T1000 (cell line): ENCODE measurements at regions not wholly inside any gene's neighbourhood (a gene's known extent, or its start where the extent isn't known, plus 50 kb on each side); places are given as distances from the start of the nearest gene placed in this dataset.
"Not testable (repeated sequence)": the region's sequence is repeated elsewhere in the genome, so short reads cannot be mapped to it uniquely, and the experiment has no call there.

ENCODE experiments used
- DNase-seq: peaks from one replicate; lab custom pipeline; 2025; ENCODE audit warnings: mixed read lengths; lab: John Stamatoyannopoulos, UW

DNA sequence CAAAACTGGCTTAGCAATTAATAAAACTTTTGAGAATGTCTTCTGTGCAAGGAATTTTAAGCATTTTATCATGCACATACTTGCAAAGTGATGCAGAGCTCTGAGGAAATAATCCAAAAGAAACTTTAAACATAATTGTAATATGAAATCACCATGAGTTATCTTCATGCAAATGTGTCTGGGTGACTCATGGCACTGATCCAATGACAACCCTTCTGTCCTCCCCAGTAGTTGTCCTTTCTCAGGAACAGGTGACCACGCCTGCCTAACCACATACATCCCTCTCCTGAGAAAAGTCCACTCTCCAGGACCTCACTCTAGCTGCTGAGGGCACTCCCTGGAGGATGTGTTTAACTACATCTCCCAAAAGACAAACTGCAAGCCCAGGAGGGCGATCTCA, 530.6 kb upstream of the IL12A start:
- peak; percentile 83 for DNase-seq

DNA sequence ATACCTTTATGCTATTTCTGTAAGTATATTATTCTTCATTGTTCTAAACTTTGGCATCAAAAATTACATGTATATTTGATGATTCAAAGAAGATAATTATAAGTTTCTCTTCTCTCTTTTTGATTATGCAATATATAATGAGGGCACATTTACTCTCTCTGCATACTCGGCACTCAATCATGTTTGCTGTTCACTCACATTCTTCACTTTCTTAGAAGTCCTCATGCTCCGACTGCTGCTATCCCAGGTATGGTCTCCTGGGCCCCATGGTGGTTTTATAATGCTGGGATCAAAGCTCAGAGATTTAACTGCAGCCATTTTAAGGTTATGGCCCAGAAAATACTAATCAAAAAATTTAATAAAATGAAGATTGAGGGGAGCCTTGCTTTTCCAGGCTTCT, 529.7 kb upstream of the IL12A start:
- no peak for DNase-seq

- no peak for DNase-seq
Measured at GRCh38 chr3:159472611-159473010, 516.0 kb upstream of the IL12A start.

DNA sequence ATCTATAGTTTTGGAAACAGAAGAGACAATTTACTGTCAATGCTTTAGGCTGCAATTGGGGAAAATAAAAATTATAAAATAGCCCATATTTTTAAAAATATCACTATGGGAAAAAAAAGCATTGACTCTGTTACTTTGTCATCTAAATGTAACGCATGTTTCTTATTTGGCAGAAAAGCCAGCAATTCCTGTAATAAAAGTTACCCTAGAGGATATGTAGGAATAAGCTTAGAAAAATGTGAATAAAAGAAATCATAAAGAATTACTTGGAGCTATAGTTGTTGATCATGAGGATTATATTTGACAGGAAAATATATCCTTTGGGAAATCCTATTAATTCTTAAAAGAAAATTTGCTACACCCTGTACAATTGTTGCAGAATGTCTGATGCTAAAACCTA, 515.4 kb upstream of the IL12A start:
- DNase-seq, result no peak

DNA sequence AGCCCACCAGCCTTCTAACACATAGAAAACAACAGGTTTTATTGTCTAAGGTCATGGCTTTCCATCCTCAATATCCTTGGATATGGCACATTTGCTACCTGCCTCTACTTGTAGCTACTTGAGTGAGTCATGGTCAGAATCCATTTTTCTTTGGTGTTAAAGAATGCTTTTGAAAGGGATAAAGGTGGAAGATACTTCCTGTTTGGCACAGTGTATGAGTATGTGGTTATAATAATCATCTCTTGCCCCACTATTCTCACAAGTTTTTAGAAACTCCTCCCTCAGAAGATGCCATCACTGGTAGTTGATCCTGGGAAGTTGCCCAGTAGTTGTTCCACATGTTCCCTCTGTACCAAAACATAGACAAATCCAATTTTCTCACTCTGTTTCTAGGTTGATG, 508.6 kb upstream of the IL12A start:
- no peak for DNase-seq

DNA sequence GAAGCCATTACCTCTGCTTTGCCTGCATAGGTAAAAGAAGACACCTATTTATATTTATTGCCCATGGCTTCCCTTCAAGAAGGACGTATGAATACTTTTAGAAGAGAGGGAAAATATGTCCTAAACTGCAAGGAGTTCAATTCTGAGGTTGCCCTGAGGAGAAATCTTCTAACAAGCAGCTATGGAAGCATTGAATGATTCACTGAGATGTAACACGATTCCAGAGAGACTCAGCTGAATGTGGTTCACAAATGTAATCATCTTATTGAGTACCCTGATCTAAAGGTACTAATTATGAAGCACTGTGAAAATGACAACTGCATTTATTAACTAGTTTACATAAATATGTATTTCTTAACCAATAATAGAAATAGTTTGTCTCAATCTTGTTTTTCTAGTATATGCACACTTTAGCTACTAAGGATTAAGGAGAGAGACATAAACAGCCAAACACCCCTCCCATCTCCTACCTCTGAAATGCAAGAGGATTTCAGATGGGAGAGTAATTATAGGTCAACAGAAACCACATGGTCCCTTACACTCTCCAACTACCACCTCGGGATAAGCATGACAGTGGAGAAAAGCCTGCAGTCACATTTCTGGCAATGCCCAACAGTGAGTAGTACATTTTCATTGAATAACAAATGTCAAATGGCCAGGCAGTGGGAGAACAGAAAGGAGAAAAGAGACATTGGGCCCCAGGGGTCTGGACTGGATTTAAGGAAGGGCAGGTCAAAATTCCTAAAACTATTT, 506.2 kb upstream of the IL12A start:
- DNase-seq, result no peak

- DNase-seq, result no peak
Measured at GRCh38 chr3:159482994-159483367, 505.7 kb upstream of the IL12A start.

DNA sequence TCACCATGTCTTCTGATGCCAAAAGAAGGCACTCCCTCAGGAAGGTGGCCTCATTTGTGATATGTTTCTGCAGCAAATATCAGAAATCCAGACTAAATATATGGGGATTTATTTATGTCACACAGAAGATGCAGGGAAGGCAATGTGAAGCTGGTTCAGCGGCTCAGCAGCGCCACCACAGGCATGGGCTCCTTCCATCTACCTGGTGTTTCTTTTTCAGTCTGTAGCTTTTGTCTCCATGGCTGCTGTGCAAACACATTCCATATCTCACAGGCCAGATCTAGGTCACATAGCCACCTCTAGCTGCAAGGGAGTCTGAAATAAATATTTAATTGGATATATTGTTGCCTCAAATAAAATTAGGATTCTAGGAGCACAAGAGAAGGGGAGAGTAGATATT, 502.1 kb upstream of the IL12A start:
- DNase-seq, result no peak

GRCh38 chr3:159487304-159487703, 501.3 kb upstream of the IL12A start:
- no peak for DNase-seq

DNA sequence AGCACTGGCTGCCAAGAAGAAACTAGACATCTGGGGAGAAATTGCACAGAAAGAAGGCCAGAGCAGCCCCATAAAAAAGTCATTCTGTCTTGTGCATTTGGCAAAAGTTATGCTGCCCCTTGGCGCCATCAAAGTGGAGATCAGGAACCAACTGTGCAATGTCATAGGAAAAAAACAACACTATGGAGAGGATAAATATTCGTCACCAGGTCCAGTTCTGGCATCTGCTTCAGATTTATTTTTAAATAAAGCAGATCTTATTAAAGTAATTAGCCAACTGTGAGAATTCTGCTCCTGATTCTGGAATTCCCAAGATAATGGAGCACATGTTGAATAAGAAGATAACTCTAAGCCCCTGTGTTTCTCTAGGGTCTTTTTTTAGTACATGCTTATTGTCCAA, 500.0 kb upstream of the IL12A start:
- DNase-seq, result no peak

DNA sequence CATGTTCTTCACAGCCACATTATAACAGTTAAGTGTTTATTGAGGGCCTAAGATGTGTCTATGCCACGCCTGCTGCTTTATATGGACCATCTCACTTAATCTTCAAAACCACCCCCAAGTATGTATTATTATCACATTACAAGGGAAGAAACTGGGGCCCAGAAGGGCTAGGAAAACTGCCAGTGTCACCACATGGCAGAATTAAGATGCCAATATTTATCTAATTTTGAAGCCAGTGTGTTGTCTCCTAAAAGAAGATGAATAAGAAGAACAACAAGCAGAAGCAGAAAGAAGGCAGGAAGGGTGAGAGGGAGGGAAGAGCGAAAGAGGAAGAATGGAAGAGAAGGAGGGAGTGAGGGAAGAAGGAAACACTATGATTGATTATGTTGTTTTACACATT, 491.3 kb upstream of the IL12A start:
- DNase-seq, result no peak

DNA sequence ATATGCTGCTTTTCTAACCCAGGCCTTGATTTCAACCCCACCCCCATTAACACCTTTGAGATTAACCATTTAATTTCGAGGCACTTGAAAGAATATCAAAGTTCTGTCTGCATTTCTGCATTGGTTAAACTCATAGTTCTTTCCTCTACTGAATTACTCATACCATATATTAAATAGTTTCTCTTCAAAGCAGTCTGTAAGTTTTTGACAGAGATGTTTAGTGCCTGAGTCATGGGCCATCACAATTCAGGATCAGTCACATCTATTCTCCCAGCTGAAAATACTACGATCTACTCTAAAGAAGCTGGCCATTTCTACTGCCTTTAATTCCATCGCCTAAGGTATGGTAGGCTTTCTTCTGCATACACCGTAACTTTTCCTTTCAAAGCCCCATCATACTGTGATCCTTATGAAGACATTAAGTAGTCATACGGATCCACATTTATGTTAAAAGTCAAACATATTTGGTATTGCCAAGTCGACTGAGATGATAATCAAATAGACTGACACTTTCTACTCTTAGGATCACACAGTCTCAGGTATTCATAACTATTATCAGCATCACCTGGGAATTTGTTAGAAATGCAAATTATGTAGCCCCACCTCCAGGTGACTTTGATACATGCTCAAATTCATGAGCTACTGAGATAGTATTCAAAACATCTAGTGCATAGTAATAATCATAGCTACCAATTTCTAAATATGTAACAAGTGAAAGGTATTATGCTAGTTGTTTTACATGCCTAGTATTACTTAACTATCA, 489.4 kb upstream of the IL12A start:
- no peak for DNase-seq

DNA sequence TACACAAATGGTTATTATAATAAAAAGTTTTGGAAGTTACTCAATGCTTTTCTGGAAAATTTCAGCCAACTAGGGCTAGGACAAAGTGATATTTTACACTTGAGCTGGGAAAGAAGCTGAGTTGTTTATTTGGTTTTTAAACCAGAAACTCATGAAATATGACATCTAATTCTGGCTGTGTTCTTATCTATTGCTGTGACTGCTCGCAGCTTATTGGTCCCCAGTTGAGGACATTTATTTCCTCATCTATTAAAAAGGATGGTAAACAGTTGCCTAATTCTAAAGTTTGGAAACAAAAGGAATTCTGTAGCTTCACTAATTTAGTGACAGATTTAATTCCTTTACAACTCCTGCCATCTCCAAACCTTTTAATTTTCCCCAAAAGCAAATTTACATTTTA, 487.6 kb upstream of the IL12A start:
- no peak for DNase-seq

DNA sequence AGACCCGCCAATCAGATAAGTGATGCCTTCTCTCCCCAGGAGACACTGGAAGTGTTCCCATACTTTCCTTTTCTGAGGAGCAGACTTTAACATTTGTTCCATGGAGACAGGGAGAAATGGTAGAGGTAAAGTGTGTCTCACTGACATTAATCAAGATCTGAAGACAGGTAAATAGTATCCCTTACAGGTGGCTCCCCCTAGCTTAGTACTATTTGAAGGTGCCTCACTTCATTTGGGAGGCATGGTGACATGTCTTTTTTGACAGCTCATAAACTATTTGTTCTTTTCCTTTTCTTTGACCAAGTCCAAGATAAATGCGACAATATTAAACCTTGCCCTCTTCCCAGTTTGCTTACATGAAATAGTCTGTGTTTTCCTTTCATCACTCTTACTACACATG, 485.6 kb upstream of the IL12A start:
- DNase-seq, result no peak

- not testable (repeated sequence) for DNase-seq
Measured at GRCh38 chr3:159510988-159511387, 477.6 kb upstream of the IL12A start.

DNA sequence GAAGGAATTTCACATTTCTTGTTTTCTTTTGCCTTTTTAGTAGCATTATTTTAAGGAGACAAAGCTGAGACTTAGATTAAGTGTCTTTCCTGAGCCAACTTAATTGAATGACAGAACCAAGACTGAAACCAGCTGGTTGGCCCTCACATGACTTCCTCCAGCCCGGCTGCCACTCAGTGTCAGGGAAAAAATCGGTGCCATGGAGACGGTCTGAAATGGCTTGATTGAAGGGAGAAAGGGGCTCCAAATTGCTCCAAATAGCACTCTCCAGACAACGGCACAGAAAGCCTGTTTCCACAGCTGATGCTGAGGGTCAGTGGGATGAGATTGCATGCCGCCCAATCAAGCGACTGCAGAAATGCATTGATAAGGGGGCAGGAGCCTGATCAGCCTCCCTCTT, 475.2 kb upstream of the IL12A start:
- no peak for DNase-seq

- DNase-seq, result no peak
Measured at GRCh38 chr3:159513867-159514380, 474.7 kb upstream of the IL12A start.

DNA sequence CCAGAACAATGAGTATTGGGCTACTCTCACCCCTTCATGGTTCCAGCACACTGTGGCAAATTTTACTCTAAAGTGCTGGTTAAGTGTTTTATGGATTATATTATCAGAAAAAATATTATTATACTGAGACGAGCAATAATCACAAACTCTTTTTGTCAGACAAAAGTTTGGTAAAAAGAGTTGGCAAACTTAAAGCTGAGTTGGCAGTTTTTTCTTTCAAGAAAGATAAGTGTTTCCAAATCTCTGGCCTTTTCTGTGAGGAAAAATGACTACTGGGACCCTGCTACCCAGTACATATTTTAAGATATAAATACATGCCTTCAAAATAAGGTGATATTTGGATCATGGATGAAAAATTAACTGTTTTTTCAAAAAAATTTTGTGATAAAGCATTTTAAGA, 471.5 kb upstream of the IL12A start:
- no peak for DNase-seq

- no peak for DNase-seq
Measured at GRCh38 chr3:159520638-159521037, 468.0 kb upstream of the IL12A start.

DNA sequence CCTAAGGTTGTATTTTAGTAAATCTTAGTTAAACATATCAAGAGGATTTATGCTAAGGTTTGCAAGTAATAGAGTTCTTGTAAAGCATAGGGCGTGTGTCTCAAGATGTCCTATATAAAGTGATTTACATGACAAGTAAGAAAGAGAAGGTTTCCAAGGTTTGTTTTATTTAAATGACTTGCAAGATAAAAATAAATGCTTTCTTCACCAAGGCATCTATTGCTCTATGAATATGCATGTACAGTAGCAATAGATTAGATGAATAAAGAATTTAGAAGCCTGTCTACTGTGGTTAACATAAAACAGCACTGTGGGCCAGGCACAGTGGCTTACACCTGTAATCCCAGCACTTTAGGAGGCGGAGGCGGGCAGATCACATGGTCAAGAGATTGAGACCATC, 466.4 kb upstream of the IL12A start:
- DNase-seq, result no peak

GRCh38 chr3:159528251-159528895, 460.3 kb upstream of the IL12A start:
- no peak for DNase-seq

GRCh38 chr3:159532577-159532976, 456.1 kb upstream of the IL12A start:
- DNase-seq, result no peak

- no peak for DNase-seq
Measured at GRCh38 chr3:159534496-159534895, 454.1 kb upstream of the IL12A start.
